ENCODE measurements at regions not wholly inside any gene's neighbourhood (a gene's known extent, or its start where the extent isn't known, plus 50 kb on each side); places are given as distances from the start of the nearest gene placed in this dataset.

GRCh38 chr10:3660753-3661152, 124.3 kb downstream of the KLF6 start:
- peaks cover 4% of the 10 kb centered on the region for H3K4me1 Mint-ChIP-seq
- H3K79me2 ChIP-seq (ENCODE audit: control insufficient read depth, insufficient read depth, low read length) = no peaks in the 10 kb centered on the region
- no peaks in the 10 kb centered on the region for H4K20me1 ChIP-seq (ENCODE audit: control insufficient read depth, insufficient read depth, low read length, poor library complexity, severe bottlenecking)
- H2AFZ ChIP-seq (ENCODE audit: insufficient read depth, low read depth, low read length, poor library complexity, severe bottlenecking) = no peak overlapping the region
- H3K4me1 ChIP-seq (ENCODE audit: control insufficient read depth in 2 of 2, insufficient read depth in 2 of 2, low read length in 2 of 2) = peaks cover 4 to 6% of the 10 kb centered on the region in 2 donors
- H3K27me3 Mint-ChIP-seq = no peaks in the 10 kb centered on the region
- ATAC-seq (ENCODE audit: low read depth) = no peak
- H3K4me3 Mint-ChIP-seq = no peak overlapping the region
- POLR2A ChIA-PET = no interaction called here
- peaks cover 0 to under 1% (median 0%) of the 10 kb centered on the region in 4 experiments for H3K27me3 ChIP-seq (replicated peaks in 1 of 4; ENCODE audit: control extremely low read depth in 1 of 4, control insufficient read depth in 3 of 4, insufficient read depth in 4 of 4, low read length in 3 of 4)
- H3K9me3 Mint-ChIP-seq (ENCODE audit: insufficient read depth) = no peaks in the 10 kb centered on the region
- TF ChIP-seq CTCF (IDR thresholded peaks at IDR 0.05) (no peak), EZH2 (IDR thresholded peaks at IDR 0.05; ENCODE audit: borderline replicate concordance, insufficient read depth, low read depth, low read length, poor library complexity, severe bottlenecking) (no peak)
- no peak overlapping the region for H3K27ac ChIP-seq (ENCODE audit: low read length in 2 of 2)
- no peak overlapping the region for H3K27ac Mint-ChIP-seq
- 93% methylated on average over 3 of the region's 7 CpGs for WGBS (ENCODE audit: insufficient coverage)
- intact Hi-C loops (cut with micrococcal nuclease) = no loop called here
- no peak overlapping the region for H3K9ac ChIP-seq (ENCODE audit: low read length)
- H3K4me2 ChIP-seq (replicated peaks; ENCODE audit: low read depth, low read length, poor library complexity, severe bottlenecking) = no peak overlapping the region
- H3K36me3 ChIP-seq (replicated peaks in 1 of 2; ENCODE audit: control extremely low read depth in 1 of 2, control insufficient read depth in 1 of 2, extremely low read depth in 1 of 2, insufficient read depth in 2 of 2, low read length in 1 of 2) = no peaks in the 10 kb centered on the region
- H3K4me3 ChIP-seq (ENCODE audit: control extremely low read depth in 1 of 5, extremely low read depth in 1 of 5, insufficient read depth in 1 of 5, low read depth in 2 of 5, low read length in 4 of 5) = no peak overlapping the region
- peaks cover 0 to 6% (median 0%) of the 10 kb centered on the region in 3 donors for H3K9me3 ChIP-seq (ENCODE audit: control extremely low read depth in 1 of 3, control insufficient read depth in 2 of 3, insufficient read depth in 1 of 3, low read length in 2 of 3)
- no peak for DNase-seq
- CTCF ChIA-PET = no interaction called here

- Histone ChIP-seq H3K4me2 (replicated peaks; ENCODE audit: low read depth, low read length, poor library complexity, severe bottlenecking) (no peak overlapping the region), H3K9me3 (ENCODE audit: control extremely low read depth in 1 of 3, control insufficient read depth in 2 of 3, insufficient read depth in 1 of 3, low read length in 2 of 3) (peaks cover 0 to 6% (median 0%) of the 10 kb centered on the region in 3 donors), H3K36me3 (replicated peaks in 1 of 2; ENCODE audit: control extremely low read depth in 1 of 2, control insufficient read depth in 1 of 2, extremely low read depth in 1 of 2, insufficient read depth in 2 of 2, low read length in 1 of 2) (no peaks in the 10 kb centered on the region), H4K20me1 (ENCODE audit: control insufficient read depth, insufficient read depth, low read length, poor library complexity, severe bottlenecking) (no peaks in the 10 kb centered on the region), H3K27me3 (replicated peaks in 1 of 4; ENCODE audit: control extremely low read depth in 1 of 4, control insufficient read depth in 3 of 4, insufficient read depth in 4 of 4, low read length in 3 of 4) (no peaks in the 10 kb centered on the region), H2AFZ (ENCODE audit: insufficient read depth, low read depth, low read length, poor library complexity, severe bottlenecking) (no peak overlapping the region), H3K4me1 (ENCODE audit: control insufficient read depth in 2 of 2, insufficient read depth in 2 of 2, low read length in 2 of 2) (peaks cover 17% of the 10 kb centered on the region in 2 donors), H3K27ac (ENCODE audit: low read length in 2 of 2) (no peak overlapping the region), H3K4me3 (ENCODE audit: control extremely low read depth in 1 of 5, extremely low read depth in 1 of 5, insufficient read depth in 1 of 5, low read depth in 2 of 5, low read length in 4 of 5) (no peak overlapping the region), H3K9ac (ENCODE audit: low read length) (no peak overlapping the region), H3K79me2 (ENCODE audit: control insufficient read depth, insufficient read depth, low read length) (no peaks in the 10 kb centered on the region)
- peaks cover 15% of the 10 kb centered on the region for H3K4me1 Mint-ChIP-seq
- TF ChIP-seq EZH2 (IDR thresholded peaks at IDR 0.05; ENCODE audit: borderline replicate concordance, insufficient read depth, low read depth, low read length, poor library complexity, severe bottlenecking) (no peak), CTCF (IDR thresholded peaks at IDR 0.05) (no peak)
- ATAC-seq (ENCODE audit: low read depth) (no peak), DNase-seq (no peak)
- H3K27ac Mint-ChIP-seq = no peak overlapping the region
- ChIA-PET CTCF (no interaction called here), POLR2A (no interaction called here)
- WGBS (ENCODE audit: insufficient coverage) = 93% methylated on average over 7 of the region's 13 CpGs
- H3K9me3 Mint-ChIP-seq (ENCODE audit: insufficient read depth) = no peaks in the 10 kb centered on the region
- H3K4me3 Mint-ChIP-seq = no peak overlapping the region
- H3K27me3 Mint-ChIP-seq = no peaks in the 10 kb centered on the region
- intact Hi-C loops (cut with micrococcal nuclease) = no loop called here
Measured at GRCh38 chr10:3659203-3659917, 125.6 kb downstream of the KLF6 start.

All from B cell (primary cell).